Large intestine (tissue), 3 donors: ENCODE measurements at regions not wholly inside any gene's neighbourhood (a gene's known extent, or its start where the extent isn't known, plus 50 kb on each side); places are given as distances from the start of the nearest gene placed in this dataset.

Experiments
- DNase-seq, 2 donors: peaks; one replicate each; pipeline versions ENCODE4 v3.0.0 to v3.0.0-alpha.2; 2013
- H3K27ac ChIP-seq: one replicate; pipeline ENCODE4 v1.5.1; 2013; ENCODE audit warnings: low read length
- H3K27me3 ChIP-seq: 2 replicates; pipeline ENCODE4 v1.6.1; 2013; ENCODE audit warnings: low read length; ENCODE audit not compliant: control insufficient read depth, insufficient read depth
- H3K36me3 ChIP-seq: 2 replicates; pipeline ENCODE4 v1.6.1; 2013; ENCODE audit warnings: low read length; ENCODE audit not compliant: control insufficient read depth, insufficient read depth
- H3K4me1 ChIP-seq: one replicate; pipeline ENCODE4 v1.6.1; 2013; ENCODE audit warnings: low read length; ENCODE audit not compliant: control insufficient read depth, insufficient read depth
- H3K4me3 ChIP-seq: one replicate; pipeline ENCODE4 v1.5.1; 2013; ENCODE audit warnings: low read length
- H3K9me3 ChIP-seq: one replicate; pipeline ENCODE4 v1.6.1; 2013; ENCODE audit warnings: mild to moderate bottlenecking, low read depth, low read length, moderate library complexity; ENCODE audit not compliant: control insufficient read depth
- WGBS: methylation state at CpG from one replicate; pipeline ENCODE4 v1.1.5; 2013; ENCODE audit warnings: low lambda C conversion rate; ENCODE audit not compliant: insufficient coverage; 5-methylcytosine and 5-hydroxymethylcytosine counted together

DNA sequence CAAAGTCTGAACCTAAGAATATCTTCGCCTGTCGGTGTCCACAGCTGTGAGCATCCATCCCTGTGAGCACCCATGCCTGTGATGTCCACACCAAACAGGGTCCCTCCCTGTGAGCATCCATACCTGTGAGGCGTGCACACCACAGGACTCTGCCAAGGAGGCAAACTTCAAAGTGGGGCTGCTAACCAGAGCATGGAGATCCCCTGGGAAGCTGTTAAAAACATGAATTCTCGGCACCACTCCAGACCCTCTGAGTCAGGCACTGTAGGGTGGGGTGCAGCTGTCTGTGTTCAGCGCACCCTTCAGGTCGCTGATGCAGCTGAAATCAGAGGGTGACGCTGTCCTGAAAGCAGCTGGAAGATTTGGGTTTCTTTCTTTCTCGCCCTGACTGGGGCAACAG, 85.4 kb upstream of the NXT1 start:
- DNase-seq: no peak
- no peaks in the 10 kb centered on the region for H3K9me3 ChIP-seq
- H3K4me1 ChIP-seq: no peaks in the 10 kb centered on the region
- H3K36me3 ChIP-seq: no peaks in the 10 kb centered on the region
- no peak overlapping the region for H3K27ac ChIP-seq
- no CpG with 5 or more reads among the region's 8 CpGs for WGBS
- H3K4me3 ChIP-seq: no peak overlapping the region
- no peaks in the 10 kb centered on the region for H3K27me3 ChIP-seq

- Histone ChIP-seq H3K27ac (no peak overlapping the region), H3K36me3 (no peaks in the 10 kb centered on the region), H3K27me3 (no peaks in the 10 kb centered on the region), H3K9me3 (no peaks in the 10 kb centered on the region), H3K4me1 (no peaks in the 10 kb centered on the region), H3K4me3 (no peak overlapping the region)
- no CpG with 5 or more reads among the region's 4 CpGs for WGBS
- no peak for DNase-seq
These were observed 86.0 kb upstream of the NXT1 start for GRCh38 chr20:23264545-23264944.

- 58% methylated on average over 2 of the region's 6 CpGs for WGBS
- Histone ChIP-seq H3K4me3 (no peak overlapping the region), H3K27ac (no peak overlapping the region), H3K9me3 (no peaks in the 10 kb centered on the region), H3K27me3 (no peaks in the 10 kb centered on the region), H3K36me3 (no peaks in the 10 kb centered on the region), H3K4me1 (no peaks in the 10 kb centered on the region)
- no peak for DNase-seq
These were observed 90.3 kb upstream of the NXT1 start for GRCh38 chr20:23260181-23260840.

- H3K36me3 ChIP-seq: no peaks in the 10 kb centered on the region
- no peak for DNase-seq
- H3K9me3 ChIP-seq: no peaks in the 10 kb centered on the region
- H3K27ac ChIP-seq: no peak overlapping the region
- no peaks in the 10 kb centered on the region for H3K27me3 ChIP-seq
- H3K4me3 ChIP-seq: no peak overlapping the region
- no peaks in the 10 kb centered on the region for H3K4me1 ChIP-seq
- whole genome bisulfite sequencing: no CpG with 5 or more reads among the region's 3 CpGs
These were observed 91.9 kb upstream of the NXT1 start for GRCh38 chr20:23258747-23259121.

GRCh38 chr20:23257848-23258746, 92.5 kb upstream of the NXT1 start:
- H3K36me3 ChIP-seq: no peaks in the 10 kb centered on the region
- H3K4me1 ChIP-seq: no peaks in the 10 kb centered on the region
- H3K9me3 ChIP-seq: no peaks in the 10 kb centered on the region
- no peaks in the 10 kb centered on the region for H3K27me3 ChIP-seq
- H3K27ac ChIP-seq: no peak overlapping the region
- H3K4me3 ChIP-seq: no peak overlapping the region
- no CpG with 5 or more reads among the region's 8 CpGs for WGBS
- no peak for DNase-seq

DNA sequence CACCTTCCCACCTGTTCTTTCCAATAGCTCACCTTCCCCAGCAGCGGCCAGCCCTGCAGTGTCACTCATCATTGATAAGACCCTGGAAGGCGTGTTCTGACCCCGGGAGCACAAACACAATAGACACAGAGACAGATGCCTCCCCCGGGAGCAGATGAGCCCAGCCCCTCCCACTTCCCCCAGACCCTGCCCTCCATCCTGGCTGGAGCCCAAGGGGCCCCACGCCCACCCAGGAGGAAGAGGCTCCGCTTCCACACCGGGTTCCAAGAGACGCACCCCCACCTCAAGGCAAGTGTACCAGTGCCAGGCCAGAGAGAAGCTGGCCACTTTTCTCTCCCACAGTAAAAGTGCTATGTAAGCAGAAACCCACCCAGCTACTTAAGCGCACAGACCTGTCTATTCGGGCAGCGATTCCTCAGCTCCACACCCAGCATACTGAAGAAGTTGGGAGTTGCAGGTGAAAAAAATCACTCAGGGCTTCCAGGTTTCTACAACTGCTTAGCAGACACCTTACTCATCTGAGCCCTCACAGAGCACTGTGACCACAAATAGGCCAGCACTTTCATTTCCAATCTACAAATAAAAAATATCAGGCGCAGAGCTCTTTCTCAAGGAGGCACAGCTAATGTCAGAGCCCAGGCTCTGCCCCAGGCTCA, 93.4 kb upstream of the NXT1 start:
- Histone ChIP-seq H3K36me3 (no peaks in the 10 kb centered on the region), H3K27ac (no peak overlapping the region), H3K4me3 (no peak overlapping the region), H3K9me3 (no peaks in the 10 kb centered on the region), H3K27me3 (no peaks in the 10 kb centered on the region), H3K4me1 (no peaks in the 10 kb centered on the region)
- WGBS: no CpG with 5 or more reads among the region's 12 CpGs
- DNase-seq: no peak

GRCh38 chr20:23255716-23256385, 94.7 kb upstream of the NXT1 start:
- no peaks in the 10 kb centered on the region for H3K27me3 ChIP-seq
- DNase-seq: peak in 1 of 2 donors; percentile 15
- WGBS: no CpG with 5 or more reads among the region's 6 CpGs
- no peak overlapping the region for H3K4me3 ChIP-seq
- H3K4me1 ChIP-seq: no peaks in the 10 kb centered on the region
- H3K36me3 ChIP-seq: no peaks in the 10 kb centered on the region
- H3K9me3 ChIP-seq: no peaks in the 10 kb centered on the region
- H3K27ac ChIP-seq: no peak overlapping the region

DNA sequence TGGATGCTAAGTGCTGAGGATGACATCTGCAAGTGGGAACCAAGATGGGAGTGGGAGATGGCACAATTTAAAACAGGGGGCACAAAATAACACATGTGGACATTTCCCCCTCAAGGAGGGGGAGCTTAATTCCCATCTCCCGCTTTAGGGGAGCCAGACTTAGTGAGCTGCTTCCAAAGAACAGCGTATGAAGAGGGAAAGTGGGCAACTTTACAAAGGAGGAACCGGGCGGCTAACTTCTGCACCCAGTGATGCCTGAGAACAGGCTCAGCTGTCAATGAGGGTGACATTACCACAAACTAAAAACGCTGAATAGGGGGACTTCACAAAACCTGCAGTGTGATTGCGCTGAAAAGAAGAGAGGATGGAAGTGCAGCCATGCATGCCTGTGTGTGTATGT, 95.5 kb upstream of the NXT1 start:
- Histone ChIP-seq H3K27ac (no peak overlapping the region), H3K27me3 (no peaks in the 10 kb centered on the region), H3K36me3 (no peaks in the 10 kb centered on the region), H3K4me3 (no peak overlapping the region), H3K4me1 (no peaks in the 10 kb centered on the region), H3K9me3 (no peaks in the 10 kb centered on the region)
- WGBS: 100% methylated on average over 1 of the region's 6 CpGs
- DNase-seq: no peak

- no peak overlapping the region for H3K27ac ChIP-seq
- 88% methylated on average over 1 of the region's 2 CpGs for WGBS
- H3K9me3 ChIP-seq: no peaks in the 10 kb centered on the region
- no peaks in the 10 kb centered on the region for H3K36me3 ChIP-seq
- H3K4me1 ChIP-seq: no peaks in the 10 kb centered on the region
- H3K27me3 ChIP-seq: no peaks in the 10 kb centered on the region
- no peak overlapping the region for H3K4me3 ChIP-seq
- no peak for DNase-seq
These were observed 96.1 kb upstream of the NXT1 start for GRCh38 chr20:23254505-23254904.

GRCh38 chr20:23254034-23254433, 96.6 kb upstream of the NXT1 start:
- 100% methylated on average over 1 of the region's 5 CpGs for WGBS

More at GRCh38 chr20:23254034-23254433, 96.6 kb upstream of the NXT1 start:
- Histone ChIP-seq H3K9me3 (no peaks in the 10 kb centered on the region), H3K27me3 (peaks cover 2% of the 10 kb centered on the region), H3K36me3 (no peaks in the 10 kb centered on the region), H3K4me1 (no peaks in the 10 kb centered on the region), H3K4me3 (no peak overlapping the region), H3K27ac (no peak overlapping the region)
- DNase-seq: no peak
